Right lobe of liver (tissue), 4 donors: ENCODE measurements at regions not wholly inside any gene's neighbourhood (a gene's known extent, or its start where the extent isn't known, plus 50 kb on each side); places are given as distances from the start of the nearest gene placed in this dataset.

ENCODE experiments used
- CTCF ChIP-seq, 4 donors: fragments of 200-600 bp in 3 of 4; fragments of 450-650 bp in 1 of 4; IDR thresholded peaks; one replicate each; pipeline versions ENCODE4 v1.5.1 to v1.8.0; 2016 to 2022; ENCODE audit warnings: antibody characterized with exemption in 4 of 4, mild to moderate bottlenecking in 2 of 4
- POLR2A ChIP-seq: fragments of 450-650 bp; IDR thresholded peaks from one replicate; pipeline ENCODE4 v1.6.1; 2017; ENCODE audit warnings: antibody characterized with exemption, mild to moderate bottlenecking
- donor health status: DM: no; HTN: no; CAD: no.
- donor health status: DM: no; HTN: no; CAD: no.
- donor health status: DM: no; HTN: yes; CAD: no.

- no peak for TF ChIP-seq CTCF (IDR thresholded peaks at IDR 0.05)
- TF ChIP-seq POLR2A: no peak
Measured at GRCh38 chr5:145520335-145520734, 314.8 kb downstream of the PRELID2 start.
